Superior temporal gyrus (tissue), 1 donor: ENCODE measurements at regions not wholly inside any gene's neighbourhood (a gene's known extent, or its start where the extent isn't known, plus 50 kb on each side); places are given as distances from the start of the nearest gene placed in this dataset.

ENCODE experiments used
- DNase-seq: peaks from one replicate; pipeline ENCODE4 v3.0.0-alpha.2; 2016; ENCODE audit errors: extremely low spot score

DNA sequence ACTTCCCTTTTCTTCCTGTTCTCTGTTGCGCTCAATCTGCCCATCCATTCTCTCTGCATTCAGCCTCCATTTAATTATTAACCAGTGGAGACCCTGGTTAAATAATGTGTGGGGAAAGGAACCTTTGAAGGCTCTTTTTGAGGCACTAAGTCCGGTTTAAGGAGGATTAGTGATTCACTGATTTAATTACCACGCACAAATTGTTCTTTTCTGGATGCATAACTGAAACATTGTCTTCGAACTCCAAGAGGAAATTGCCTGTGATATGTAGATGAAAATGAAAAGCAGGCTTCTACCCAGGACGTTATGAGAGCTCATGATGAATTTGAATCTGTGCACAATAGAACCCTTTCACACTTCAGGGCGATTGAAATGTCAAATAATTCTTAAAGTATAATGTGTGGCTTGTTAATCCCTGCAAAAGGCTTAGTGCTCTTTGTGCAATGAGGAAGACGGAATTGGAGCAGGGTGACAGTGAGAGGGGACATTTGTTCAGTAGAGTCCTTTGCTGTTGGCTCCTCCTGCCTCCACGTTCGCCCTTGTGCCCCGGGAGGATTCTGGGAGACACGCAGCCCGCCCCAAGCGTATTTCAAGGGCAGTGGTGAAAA lies 51.1 kb upstream of the ZNF236 start:
- no peak for DNase-seq

DNA sequence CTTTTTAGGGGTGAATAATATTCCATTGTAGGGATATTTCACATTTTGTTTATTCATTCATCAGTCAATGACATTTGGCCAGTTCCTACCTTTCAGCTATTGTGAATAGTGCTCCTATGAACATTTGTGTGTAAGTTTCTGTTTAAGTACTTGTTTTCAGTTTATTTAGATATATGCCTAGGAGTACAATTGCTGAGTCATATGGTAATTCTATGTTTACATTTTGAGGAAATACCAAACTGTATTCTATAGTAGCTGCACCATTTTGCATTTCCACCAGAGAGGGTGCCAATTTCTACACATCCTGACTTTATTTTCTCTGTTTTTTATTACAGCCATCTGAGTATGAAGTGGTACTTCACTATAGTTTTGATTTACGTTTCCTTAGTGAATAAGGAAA lies 54.4 kb upstream of the ZNF236 start:
- DNase-seq: no peak

DNA sequence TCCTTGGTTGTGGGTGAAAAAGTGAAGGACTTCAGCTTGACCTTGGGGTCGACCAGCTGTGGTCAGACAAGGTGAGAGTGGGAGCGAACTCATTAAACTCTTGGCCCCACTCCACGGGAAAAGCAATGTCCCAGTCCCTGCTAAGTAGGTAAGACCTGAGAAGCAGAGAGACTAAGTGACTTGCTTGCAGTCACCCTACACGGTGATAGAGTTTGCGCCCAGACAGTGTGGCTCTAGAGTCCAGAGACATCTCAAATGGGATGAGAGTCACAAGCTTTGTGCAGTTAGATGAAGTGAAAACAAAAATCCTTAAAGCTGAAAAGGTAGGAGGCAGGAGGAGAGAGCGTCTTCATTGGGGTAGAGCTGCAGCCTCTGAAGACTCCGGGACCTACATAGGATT lies 55.9 kb upstream of the ZNF236 start:
- no peak for DNase-seq

DNA sequence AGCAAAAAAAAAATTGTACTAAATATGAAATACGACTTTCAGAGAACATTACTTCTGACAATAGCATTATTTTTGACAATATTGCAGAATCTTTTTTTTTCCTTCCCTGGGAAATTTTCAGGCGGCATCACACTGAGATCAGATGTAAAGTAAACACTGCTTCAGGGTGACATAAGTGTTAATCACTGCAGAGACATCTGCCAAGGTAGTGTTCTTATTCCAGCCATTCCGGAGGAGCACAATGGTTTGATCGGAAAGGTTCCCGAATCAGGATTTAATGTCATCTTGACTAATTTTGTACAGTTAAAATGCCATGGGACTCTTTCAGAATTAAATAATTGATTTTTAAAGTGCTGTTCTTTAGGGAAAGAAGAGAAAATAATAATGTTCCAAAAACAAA lies 56.7 kb upstream of the ZNF236 start:
- no peak for DNase-seq

DNA sequence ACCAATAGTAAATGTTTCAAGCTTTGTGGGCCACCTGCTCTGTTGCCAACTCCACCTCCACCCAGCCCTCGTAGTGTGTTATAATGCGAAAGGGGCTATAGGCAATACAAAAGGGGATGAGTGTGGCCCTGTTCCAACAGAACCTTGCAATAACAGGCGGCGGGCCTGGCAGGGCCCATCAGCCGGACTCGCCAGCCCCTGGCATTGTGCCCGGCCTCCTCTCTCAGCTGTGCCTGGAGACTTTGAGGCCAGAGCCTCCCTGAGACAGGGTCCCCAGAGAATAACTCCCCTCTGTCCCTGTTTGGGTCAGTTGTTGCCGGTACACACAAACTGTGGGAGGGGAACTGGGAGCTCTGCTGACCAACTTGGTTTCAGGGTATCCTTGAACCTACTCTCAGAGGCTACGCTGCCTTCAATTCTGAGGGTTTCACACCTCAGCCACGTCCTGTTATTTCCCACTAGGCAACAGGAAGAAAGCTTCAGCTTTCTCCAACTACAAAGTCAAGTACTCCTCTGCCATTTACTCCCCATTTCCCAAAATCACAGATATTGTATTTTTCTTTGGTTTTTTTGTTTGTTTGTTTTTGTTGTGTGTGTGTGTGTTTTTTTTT lies 58.0 kb upstream of the ZNF236 start:
- DNase-seq: no peak

DNA sequence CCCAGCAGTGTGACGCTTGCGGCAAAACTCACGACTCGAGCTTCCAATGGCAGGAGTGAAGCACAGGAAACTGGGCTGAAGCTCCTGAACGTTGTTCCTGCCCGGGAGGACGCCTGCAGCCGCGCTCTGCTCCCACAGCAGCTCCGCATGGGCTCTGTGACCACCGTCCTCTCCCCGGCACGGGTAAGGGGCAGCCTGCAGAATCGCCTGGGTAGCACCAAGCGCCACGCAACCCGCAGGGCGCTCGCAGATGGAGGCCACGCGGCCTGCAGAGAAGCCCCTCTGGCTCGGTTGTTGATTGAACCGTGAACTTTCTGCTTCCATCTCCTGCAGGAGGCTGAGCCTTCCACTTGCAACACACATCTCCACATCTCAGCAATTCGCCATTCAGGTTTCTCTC lies 63.3 kb upstream of the ZNF236 start:
- DNase-seq: no peak

DNA sequence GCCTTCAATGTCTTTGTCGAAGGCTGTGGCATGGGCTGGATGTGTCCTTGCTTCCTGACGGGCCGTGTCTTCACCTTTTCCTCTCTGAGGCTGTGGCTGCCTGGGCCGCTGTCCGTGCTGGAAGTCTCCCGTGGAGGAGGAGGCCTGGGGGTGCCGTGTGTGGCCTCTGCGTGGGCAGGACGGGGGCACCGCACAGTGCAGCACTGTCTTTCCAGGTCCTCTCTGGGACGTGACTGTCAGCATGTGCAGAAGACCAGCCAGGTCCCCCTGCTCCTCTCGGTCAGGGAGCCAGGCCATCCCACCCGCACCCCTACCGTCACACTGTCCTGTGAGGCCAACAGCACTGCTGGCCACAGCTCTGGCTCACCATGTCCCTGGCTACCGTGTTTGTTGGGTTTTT lies 64.4 kb upstream of the ZNF236 start:
- no peak for DNase-seq

DNA sequence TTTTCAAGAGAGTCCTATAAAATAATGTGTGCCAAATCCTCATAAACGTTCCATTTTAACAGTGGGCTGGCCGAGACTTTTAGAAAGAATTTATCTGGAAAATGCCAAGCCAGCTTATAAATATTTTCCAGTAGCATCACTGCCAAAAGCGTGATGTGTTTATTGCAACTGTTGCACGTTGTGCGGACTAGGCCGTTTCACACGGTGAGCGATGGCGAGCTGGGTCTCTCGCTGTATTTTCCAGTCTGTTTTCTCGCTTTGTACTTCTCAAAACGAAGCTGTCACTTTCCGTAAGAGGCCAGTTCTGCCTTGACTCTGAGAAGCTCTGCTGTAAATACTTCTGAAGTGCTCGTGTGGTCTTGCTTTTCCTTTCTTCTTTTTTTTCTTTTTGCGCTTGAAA lies 65.0 kb upstream of the ZNF236 start:
- DNase-seq: no peak

DNA sequence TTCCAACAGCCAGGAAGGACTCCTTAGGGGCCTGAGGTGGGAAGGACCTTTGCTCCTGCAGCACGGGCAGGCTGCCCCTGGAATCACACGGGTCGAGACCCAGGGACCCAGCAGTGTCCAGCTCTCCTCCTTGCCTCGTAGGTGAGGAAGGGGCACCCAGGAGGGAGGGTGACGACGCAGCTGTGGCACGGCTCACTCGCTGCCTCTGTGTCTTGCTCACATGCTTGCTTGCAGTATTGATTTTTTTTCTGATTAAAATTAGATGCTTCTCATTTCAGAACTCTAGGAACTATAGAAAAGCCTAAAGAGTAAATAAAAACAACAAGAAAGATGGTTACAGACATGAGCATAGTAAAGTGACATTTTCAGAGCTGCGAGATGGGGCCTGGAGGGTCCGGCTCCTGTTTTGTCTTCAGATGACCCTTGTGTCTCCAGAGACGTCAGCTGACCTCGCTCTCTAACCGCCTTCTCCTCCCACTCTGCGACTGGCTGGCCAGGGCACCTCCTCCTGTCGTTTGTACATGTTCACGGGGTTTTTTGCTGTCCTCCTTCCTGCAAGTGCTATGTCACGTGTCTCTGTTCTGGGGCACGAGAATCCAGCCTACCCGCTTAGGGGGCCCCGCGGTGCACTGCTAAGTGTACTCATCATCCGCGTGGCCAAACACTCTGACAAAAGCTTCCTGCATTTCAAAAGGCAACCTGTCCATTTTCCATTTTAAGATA lies 65.7 kb upstream of the ZNF236 start:
- DNase-seq: no peak

DNA sequence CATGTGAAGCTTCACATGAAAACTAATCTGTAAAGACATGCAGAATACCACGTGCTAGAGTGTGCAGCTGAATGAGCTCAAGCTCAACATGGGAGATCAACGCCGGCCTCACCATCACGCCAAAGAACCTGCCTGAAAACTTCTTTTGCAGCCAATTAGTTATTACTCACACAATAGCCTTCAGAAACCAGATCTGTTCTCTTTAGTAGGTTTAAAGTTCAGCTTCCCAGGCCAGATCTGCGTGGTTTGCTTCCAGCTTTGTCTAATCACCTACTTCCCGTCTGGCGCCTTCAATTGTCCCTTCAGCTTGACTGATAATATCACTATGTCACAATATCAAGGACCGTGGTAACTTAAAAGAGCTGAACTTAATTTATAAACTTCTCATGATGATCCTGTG lies 68.0 kb upstream of the ZNF236 start:
- DNase-seq: no peak

DNA sequence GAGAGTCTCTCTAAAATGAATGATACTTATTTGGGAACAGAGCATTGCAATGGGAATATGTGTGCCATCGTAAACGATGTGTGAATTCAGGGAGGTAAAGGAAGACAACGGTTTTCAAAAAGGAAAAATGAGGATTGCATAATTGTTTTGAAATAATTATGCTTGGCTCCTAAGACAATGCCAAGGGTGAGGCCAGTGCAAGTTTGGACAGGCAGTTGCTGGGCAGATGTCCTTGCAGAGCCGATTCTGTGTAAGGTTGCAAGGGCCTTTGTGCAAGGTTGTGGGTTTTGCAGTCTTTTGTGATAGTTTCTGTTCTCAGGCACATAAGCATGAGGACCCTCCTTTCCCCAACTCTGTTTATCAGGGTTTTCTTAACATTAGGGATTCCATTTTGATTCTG lies 70.0 kb upstream of the ZNF236 start:
- no peak for DNase-seq

DNA sequence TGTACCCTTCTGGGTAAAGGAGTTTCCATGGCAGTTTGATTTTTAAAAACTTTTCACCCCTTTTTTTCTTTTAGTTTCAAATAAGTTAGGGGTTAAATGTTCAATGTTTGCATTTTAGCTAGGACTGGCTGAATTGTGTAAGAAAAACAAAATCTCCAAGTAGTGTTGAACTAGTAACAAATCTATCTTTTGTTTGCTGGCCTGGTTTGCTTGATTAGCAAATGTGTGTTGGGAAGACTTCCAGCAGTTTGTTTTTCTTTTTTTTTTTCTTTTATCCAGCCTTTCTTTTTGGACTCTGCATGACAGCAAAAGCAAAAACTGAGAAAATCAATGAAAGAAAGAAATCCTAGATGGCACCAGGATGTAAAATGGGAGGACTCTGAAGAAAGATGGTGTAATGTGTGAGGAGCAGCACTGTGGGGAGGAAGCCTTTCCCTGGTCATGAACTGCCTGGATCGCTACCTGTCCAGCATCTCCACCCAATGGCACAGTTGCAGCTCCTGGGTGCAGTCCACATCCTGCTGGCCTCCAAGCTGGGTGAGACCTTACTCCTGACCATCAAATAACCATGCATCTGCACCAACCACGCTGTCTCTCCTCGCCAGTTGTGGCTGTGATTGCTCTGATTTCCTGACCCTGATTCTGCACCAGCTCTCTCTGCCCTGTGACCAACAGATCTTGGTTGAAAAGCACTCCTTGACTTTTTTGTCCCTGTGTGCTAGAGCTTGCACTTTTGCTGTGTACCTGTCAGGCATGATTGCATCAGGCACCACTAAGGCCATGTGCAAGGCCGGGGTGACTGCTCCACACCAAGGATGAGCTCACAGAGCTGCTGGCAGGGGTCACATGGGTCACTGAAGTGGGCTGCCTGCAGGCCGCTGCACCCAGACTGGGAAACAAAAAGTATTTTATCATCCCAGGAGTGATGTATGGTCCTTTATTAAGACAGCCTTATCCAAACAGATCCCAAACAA lies 71.2 kb upstream of the ZNF236 start:
- no peak for DNase-seq

DNA sequence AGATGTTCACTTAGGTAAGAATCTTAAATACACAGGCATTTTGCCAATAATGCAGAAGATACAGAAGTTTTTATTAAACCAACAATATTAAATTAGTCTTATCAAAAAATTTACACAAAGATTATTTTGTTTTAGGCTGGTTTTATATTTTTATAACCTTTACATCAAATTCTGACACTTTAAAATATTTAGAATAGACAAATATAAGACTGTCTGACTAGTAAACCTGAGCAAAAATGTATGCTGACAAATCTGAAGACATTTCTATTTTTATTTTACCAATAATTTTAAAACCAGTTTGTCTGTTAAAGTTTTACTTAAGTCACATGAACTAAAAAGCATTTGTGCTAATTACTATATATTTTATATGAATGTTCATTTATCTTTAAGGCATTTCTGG lies 72.1 kb upstream of the ZNF236 start:
- DNase-seq: no peak

DNA sequence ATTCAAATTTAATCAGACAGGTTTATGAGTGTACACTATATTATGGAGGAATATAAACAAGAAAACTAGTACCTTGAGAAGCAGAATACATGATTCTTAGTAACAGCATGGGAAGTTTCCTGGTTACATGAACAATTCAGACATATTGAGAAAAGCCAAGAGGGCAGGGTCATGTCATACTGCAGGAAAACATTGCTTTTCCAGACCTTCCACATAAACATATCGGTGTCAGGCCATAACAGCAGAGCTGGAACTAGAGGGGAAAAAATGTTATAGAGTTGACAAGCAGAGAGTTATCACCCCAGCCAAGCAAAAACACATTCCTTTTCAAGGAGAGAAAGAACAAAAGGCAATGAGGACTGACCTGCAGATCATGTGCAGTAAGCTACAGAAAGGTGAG lies 74.7 kb upstream of the ZNF236 start:
- no peak for DNase-seq

DNA sequence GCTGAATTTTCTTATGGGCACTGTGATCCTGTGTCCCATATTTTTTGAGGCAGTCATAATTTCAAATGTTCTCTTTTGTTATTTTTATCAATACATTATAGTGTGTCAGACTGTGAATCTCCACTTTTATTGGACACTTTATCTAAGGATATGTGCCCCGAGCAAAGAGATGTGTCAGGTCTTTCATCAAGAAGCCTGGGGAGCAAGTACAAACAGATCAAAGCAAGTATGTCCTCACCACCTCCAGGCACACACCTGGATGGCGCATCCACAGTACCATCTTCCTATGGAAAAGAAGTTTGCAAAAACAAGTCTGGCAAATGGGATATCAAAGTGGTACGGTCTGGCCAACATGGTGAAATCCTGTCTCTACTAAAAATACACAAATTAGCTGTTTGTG lies 81.0 kb upstream of the ZNF236 start:
- no peak for DNase-seq

DNA sequence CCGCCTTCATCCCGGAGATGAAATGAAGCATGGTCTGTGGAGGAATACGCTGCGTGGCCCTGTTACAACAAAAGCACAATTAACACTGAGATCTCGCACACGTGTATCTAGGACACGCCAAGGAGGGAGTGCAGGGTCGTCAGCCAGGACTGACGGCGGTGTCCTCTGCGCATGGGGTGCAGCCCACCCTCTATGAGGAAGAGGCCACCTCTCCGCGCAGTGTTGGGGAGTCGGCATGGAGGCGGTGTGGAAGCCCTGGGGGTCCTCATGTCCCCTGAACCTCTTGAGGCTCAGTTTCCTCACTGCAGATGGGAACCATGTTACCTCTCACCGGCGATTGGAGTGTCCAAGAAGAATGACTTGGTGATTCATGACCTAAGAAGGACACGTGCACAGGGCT lies 86.0 kb upstream of the ZNF236 start:
- no peak for DNase-seq

DNA sequence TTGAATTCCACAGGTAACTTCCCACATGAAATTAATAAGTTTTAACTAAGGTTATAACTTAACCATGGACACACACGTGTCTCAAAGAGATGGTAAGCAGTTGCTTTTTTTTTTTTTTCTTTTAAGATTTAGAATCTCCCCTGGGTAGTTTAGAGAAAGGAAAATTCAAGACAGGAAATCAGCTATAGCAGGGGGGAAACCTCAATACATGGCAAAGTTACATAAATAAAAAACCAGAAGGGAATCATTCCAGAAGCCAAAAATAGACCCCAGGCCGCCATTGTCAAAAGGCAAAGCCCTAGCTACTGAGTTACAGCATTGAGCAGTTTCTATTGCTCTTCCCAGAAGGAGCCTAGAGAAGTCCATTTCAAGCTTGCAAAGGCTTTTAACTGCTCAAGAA lies 91.5 kb upstream of the ZNF236 start:
- no peak for DNase-seq

DNA sequence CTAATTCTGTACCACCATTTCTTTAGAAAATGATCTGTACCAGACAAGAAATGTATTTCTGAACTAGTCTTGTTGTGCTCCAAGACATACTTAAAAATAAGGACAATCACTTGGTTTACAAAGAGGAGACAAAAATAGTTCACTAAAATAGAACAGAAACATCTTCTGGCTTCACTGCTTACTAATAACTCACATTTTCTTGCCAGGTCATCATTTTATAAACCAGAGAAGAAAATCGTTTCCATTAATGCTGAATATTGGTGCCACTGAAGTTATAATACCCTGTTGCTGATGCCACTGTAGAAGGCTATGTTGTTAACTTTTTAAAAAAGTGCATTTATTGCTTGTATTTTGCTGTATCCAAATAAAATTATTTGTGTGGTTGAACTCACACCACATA lies 94.8 kb upstream of the ZNF236 start:
- no peak for DNase-seq

DNA sequence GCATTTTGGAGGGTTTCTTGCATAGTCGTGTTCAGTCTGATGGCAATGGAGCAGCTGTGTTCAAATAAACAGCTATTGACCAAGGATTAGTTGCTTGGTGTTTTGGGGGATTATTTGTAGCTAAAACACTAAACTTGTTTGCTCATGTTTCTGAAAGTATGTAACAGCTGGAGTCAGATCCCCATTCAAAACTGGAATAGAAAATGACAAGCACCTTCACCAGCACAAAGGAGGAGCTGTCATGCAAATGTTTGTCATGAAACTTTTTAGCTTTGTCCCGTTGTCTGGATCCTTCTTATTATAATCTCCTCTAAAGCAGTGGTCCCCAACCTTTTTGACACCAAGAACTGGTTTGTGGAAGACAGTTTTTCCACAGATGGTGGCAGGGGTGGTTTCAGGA lies 96.9 kb upstream of the ZNF236 start:
- DNase-seq: no peak

DNA sequence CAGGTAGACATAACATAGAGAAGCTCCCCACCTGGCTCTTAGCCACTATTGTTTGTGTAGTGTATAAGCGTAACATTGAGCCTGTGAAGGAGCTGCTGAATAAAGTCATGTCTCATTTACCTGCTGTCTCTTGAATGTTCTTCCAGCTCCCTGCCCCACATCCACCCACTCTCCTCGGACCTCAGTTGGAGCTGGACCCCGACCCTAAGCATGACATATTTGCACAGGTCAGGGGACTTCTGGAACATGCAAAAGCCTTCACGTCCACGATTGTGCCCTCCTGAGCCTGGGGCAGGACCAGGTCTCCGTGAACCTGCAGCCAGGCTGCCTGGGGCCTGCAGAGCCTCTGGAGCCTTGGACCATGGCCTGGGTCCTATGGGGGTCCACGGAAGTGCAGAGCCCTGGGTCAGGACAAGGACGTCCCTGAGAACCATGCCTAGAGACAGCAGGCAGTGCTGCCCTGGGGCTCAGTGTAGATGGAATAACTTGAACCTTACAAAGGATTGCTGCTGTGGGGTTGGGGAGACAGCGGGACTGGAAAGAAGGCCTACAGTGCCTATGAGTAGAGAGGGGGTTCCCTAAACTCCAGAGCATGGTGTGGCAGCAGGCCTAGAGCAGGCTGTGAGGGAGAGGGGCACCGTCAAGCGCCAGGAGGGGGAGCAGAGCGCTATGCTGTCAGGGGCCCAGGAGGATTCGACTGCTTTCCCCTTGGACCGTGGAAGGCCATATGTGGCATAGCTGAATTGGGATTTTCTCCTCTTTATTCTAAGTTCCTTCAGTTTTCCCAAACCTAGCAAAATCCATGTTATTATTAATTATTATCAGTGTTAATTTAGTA lies 99.9 kb upstream of the ZNF236 start:
- no peak for DNase-seq

DNA sequence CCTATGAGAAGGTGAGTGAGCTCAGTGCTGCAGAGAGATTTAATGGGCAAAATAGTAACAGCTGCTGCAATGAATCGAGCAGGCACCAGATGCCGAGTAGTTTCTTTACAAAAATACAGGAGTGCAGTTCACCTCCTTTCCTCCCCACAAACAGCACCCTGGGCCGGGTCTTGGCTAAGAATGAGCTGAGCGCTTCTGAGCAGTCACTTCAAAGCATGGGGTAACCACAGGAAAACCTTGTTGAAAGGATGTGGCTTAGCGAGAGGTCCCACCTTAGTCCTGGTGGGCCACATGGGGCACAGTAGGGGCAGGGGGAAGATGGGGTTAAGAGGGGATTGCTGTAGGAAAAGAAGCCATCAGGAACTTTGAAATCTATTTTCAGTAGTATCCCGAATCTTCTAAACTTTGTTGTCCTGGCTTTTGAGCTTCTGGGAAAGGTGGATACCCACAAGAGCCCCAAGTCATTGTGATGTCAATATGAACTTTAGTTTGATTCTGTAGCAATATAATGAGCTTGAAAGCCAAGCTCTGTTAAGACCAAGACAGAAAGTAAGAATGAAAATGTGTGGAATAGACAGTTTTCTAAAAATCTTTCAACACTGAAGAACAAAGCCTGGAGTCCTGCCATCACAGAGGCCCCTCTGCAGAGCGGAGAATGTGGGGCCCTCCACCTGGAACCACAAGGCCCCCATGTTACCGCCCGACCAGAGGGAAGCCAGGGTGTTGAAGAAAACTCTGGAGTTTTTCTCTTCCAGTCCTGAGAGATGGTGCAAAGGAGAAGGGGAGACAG lies 101.0 kb upstream of the ZNF236 start:
- DNase-seq: no peak
